Retinal pigment epithelial cell (primary cell): ENCODE measurements at regions not wholly inside any gene's neighbourhood (a gene's known extent, or its start where the extent isn't known, plus 50 kb on each side); places are given as distances from the start of the nearest gene placed in this dataset.

Source experiments
- DNase-seq: peaks from one replicate; pipeline ENCODE4 v3.0.0-alpha.2; 2010; ENCODE audit warnings: low read depth
- H3K4me3 ChIP-seq: 2 replicates; pipeline ENCODE4 v1.5.1; 2011; ENCODE audit warnings: mild to moderate bottlenecking, low read length, control low read depth, moderate library complexity
- TF ChIP-seq, protein P1 (sequence below): conservative IDR thresholded peaks from 2 replicates; pipeline ENCODE4 v1.5.1; 2011; ENCODE audit warnings: low read depth, low read length, control low read depth, inconsistent platforms

DNA sequence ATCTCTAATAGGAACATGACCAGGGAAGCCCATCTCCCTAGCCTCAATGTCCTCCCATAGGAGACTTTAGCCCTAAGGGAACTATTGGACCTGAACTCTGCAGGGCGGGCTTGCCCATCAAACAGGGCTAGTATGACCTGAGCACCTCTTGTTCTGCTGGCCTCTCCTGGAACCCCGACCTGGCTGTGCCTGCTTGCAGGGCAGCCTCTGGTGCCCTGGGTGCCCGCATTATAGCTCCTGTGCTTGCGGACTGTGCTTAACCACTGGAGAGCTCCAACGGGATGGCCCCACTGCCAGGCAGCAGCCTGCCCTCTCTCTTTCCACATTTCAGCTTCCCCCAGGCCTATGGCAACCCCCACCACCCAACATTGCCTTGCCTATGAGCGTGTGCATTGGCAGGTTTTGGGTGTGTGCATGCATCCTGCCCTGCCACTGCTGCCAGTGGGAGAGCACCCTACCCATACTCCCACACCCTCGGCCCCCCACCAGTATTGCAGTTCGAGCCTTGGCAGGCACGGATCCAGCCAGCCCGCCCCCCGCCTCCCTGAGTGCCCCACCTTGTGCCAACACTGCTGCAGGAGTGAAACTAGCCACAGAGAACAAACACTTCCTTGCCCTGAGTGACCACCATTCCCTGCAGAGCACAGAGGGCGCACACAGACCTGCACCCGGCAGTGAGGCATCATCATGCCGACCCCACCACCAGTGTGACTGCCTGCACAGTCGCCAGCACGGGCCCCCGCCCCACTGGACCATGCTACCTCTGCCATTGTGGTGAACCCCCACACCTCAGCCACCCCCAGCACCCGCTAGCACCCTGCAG, 1123.8 kb upstream of the CDH6 start:
- DNase-seq: no peak
- TF ChIP-seq, protein P1, sequence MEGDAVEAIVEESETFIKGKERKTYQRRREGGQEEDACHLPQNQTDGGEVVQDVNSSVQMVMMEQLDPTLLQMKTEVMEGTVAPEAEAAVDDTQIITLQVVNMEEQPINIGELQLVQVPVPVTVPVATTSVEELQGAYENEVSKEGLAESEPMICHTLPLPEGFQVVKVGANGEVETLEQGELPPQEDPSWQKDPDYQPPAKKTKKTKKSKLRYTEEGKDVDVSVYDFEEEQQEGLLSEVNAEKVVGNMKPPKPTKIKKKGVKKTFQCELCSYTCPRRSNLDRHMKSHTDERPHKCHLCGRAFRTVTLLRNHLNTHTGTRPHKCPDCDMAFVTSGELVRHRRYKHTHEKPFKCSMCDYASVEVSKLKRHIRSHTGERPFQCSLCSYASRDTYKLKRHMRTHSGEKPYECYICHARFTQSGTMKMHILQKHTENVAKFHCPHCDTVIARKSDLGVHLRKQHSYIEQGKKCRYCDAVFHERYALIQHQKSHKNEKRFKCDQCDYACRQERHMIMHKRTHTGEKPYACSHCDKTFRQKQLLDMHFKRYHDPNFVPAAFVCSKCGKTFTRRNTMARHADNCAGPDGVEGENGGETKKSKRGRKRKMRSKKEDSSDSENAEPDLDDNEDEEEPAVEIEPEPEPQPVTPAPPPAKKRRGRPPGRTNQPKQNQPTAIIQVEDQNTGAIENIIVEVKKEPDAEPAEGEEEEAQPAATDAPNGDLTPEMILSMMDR: no peak
- H3K4me3 ChIP-seq: no peak overlapping the region

DNA sequence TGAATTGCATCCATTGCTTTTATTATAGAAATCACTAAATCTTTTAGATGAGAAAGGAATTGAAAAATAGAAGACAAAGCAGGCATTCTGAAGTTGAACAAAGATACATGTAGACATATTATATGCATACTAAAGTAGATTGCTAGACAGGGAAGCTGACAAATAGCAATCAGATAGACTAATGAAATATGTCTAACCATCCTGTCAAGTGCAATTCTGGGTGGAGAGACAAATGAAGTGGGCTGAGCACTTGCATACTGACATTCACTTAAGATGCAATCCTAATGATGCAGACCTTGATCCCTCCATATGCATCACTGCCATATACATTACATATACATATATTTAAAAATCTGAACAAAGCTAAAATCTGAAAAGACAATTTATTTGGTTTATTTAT, 1130.0 kb upstream of the CDH6 start:
- TF ChIP-seq, protein P1: no peak
- no peak for DNase-seq

DNA sequence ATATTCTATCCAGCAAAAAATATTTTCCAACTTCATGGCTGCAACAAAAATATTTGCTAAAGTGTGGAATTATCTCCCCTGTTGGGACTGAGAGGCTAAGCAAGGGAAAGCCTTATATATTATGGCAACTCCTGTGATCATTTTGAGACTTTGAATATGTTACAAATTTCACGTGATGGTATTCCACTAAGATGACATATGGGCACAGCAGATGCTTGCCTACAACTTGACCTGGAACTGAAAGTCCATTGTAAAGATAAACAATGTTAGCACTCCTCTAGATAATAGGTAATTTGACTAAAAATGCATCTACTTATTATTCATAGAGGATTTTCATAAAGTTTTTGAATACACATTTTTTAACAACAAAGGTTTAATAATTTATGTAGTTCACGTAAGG, 1141.5 kb upstream of the CDH6 start:
- H3K4me3 ChIP-seq: no peak overlapping the region
- TF ChIP-seq, protein P1: no peak
- no peak for DNase-seq

More for the DNA sequence above, 1130.0 kb upstream of the CDH6 start:
- no peak overlapping the region for H3K4me3 ChIP-seq

DNA sequence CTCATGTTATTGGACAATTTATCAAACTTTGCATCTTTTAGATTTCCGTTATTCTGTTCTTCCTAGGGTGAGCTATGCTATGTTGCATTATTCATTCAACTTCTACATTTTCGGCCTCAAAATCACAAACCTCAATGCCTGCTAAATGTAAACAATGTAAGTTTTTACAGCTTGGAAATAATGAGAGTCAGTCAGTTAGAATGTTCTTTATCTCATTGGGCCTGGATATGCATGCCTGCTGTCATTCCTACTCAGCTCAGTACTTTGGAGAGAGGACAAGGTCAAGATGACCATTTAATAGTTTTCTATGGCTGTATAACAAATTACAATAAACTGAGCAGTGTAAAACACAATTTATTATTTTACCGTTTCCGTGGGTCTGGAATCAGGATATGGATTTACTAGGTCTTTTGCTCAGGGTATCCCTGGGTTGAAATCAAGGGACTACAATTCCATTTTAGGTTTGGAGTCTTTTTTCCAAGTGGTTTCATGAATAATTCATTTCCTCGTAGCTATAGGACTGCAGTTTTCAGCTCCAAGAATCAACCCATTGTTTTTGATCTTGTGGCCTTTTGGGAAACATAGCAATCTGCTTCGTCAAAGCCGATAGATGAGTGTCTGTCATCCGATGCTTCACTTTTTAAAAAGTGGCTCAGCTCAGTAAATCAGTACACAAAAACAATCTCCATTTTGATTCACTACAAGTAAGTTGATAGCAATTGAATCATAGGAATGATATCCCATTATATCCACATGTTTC, 1143.2 kb upstream of the CDH6 start:
- no peak for DNase-seq
- no peak overlapping the region for H3K4me3 ChIP-seq
- TF ChIP-seq, protein P1: no peak

DNA sequence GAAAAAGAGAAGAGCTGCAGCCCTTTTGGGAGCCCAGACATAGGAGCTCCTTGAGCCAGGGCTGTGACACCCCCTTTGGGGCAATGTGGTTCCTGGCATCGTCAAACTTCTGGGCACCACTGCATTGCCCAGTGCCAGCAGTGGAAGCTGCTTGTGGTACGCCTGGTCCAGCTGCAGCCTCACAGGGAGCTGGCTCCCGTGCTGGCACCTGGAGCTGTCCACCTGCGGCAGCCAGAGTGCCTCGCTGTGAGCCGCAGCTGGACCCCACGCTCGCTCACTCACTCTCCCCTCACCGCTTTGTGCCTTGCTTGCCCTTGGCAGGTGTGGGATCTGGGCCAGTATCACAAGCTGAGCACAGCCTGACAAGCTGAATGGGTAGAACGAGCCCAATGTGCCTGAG, 1150.8 kb upstream of the CDH6 start:
- no peak overlapping the region for H3K4me3 ChIP-seq
- no peak for DNase-seq
- TF ChIP-seq, protein P1: no peak

DNA sequence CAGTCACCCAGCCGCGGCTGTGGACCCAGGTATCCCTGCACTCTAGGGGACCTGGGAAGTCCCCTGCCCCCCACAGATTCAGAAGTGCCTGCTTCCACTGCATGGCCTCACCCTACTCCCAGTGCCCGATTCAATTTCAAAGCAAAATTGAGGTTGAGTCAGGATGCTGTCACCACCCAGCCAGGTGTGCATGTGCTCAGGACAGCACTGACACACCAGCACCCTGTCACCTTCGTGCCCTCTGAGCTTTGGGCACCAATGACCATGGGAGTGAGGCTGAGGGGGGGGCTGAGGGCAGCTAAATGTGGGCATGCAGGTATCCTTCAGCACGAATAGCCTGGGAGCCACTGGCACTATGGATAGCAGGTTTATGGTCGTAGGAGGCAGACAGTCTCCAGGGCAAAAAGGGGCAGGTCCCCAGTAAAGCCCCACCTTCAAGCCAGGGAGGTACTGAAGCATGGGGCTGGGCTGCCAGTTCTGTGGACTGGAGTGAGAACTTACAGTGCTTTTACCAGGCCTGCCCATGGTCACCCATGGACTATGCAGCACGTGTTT, 1151.6 kb upstream of the CDH6 start:
- TF ChIP-seq, protein P1: no peak
- no peak for DNase-seq
- H3K4me3 ChIP-seq: no peak overlapping the region
